DOHH2 (cell line): ENCODE measurements at regions not wholly inside any gene's neighbourhood (a gene's known extent, or its start where the extent isn't known, plus 50 kb on each side); places are given as distances from the start of the nearest gene placed in this dataset.

ENCODE experiments used
- EZH2phosphoT487 ChIP-seq: fragments of 200-600 bp; sonication (generic); IDR thresholded peaks from 2 replicates; pipeline ENCODE4 v1.6.1; 2017; ENCODE audit warnings: borderline replicate concordance, mild to moderate bottlenecking, antibody characterized with exemption, low read length, moderate library complexity, mixed read lengths
- TF ChIP-seq, protein P1 (sequence below): fragments of 200-600 bp; sonication (generic); IDR thresholded peaks from one replicate; pipeline ENCODE4 v1.5.1; 2014; ENCODE audit warnings: antibody characterized with exemption, mild to moderate bottlenecking, low read depth, low read length; ENCODE audit not compliant: poor library complexity, severe bottlenecking

DNA sequence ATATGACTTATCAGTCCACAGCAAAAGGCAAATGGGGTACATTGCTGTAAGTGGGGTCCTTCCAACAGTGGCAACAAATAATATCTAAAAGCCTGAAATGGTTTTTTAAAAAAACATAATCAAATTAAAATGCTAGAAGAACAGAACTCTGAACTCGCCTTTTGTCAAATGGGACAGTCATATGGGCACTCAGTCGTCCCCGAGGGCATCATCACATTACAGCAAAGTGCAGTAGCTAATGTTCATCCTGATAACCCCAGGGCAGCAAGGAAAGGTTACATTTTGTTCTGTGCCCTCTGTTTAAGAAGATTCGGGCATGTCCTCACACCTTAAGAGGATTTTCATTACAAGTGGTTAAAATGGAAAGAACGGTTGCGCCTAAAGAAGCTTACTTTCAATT is 997.9 kb upstream of the TENM3 start:
- TF ChIP-seq, protein P1, sequence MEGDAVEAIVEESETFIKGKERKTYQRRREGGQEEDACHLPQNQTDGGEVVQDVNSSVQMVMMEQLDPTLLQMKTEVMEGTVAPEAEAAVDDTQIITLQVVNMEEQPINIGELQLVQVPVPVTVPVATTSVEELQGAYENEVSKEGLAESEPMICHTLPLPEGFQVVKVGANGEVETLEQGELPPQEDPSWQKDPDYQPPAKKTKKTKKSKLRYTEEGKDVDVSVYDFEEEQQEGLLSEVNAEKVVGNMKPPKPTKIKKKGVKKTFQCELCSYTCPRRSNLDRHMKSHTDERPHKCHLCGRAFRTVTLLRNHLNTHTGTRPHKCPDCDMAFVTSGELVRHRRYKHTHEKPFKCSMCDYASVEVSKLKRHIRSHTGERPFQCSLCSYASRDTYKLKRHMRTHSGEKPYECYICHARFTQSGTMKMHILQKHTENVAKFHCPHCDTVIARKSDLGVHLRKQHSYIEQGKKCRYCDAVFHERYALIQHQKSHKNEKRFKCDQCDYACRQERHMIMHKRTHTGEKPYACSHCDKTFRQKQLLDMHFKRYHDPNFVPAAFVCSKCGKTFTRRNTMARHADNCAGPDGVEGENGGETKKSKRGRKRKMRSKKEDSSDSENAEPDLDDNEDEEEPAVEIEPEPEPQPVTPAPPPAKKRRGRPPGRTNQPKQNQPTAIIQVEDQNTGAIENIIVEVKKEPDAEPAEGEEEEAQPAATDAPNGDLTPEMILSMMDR: no peak
- no peak for TF ChIP-seq EZH2phosphoT487
